Nephron progenitor cell (in vitro differentiated cells): ENCODE measurements at regions not wholly inside any gene's neighbourhood (a gene's known extent, or its start where the extent isn't known, plus 50 kb on each side); places are given as distances from the start of the nearest gene placed in this dataset.

Source experiments
- DNase-seq: peaks from one replicate; pipeline ENCODE4 v3.0.0; 2021
- H3K27ac Mint-ChIP-seq: 2 replicates; pipeline ENCODE4 v1.8.0; 2021; ENCODE audit warnings: mild to moderate bottlenecking, moderate library complexity, mixed read lengths
- H3K27me3 Mint-ChIP-seq: 2 replicates; pipeline ENCODE4 v1.8.0; 2021; ENCODE audit warnings: mild to moderate bottlenecking, low read depth, mixed read lengths; ENCODE audit not compliant: poor library complexity
- H3K36me3 Mint-ChIP-seq: 2 replicates; pipeline ENCODE4 v1.8.0; 2021; ENCODE audit warnings: low read depth, mixed read lengths
- H3K4me1 Mint-ChIP-seq: 2 replicates; pipeline ENCODE4 v1.8.0; 2021; ENCODE audit warnings: mixed read lengths
- H3K4me3 Mint-ChIP-seq: 2 replicates; pipeline ENCODE4 v1.8.0; 2021; ENCODE audit warnings: mild to moderate bottlenecking, moderate library complexity, mixed read lengths
- H3K9me3 Mint-ChIP-seq: 2 replicates; pipeline ENCODE4 v1.8.0; 2021; ENCODE audit warnings: mild to moderate bottlenecking, moderate library complexity, mixed read lengths
- TF ChIP-seq, protein P1 (sequence below): fragments of 200-600 bp; sonication (generic); IDR thresholded peaks from 2 replicates; pipeline ENCODE4 v1.5.0; 2021; ENCODE audit warnings: antibody characterized with exemption

DNA sequence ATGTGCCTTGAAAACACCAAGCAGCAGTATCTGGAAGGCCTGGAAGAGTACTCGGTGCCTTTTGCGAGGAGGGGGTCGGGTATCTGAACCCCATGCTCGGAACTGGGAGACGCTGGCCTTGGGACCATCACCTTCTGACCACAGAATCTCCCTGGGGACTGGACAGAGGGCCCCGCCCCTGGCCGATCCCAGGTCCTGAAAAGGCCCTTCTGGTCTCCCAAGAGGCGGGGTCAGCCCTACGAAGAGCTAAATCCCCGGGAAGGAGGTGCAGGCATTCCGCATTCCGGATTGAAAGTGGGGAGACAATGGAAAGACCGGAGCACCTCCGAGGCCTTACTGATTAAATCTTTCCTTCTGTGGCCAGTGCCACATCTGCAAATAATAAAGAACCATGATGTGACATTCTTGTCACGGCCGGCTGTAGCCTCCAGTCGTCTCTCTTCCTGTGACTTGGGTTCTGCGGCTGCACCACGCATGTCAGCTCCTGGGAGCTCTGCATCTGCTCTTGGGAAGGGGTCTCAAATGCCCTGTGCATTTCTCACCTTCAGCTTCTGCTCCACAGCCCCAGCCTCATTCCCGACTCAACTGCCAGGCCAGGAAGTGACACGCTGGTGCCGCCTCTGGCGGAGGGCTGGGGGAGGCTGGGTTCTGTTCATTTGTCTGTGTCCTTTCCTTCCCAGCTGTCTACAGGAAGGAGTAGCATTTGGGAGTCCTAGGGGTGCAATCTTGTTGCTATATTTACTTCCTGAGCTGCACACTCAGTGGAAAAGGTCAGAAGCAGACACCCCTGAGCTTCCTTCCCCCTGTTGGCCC is 173.5 kb downstream of the KLF13 start:
- H3K9me3 Mint-ChIP-seq = no peaks in the 10 kb centered on the region
- TF ChIP-seq, protein P1, sequence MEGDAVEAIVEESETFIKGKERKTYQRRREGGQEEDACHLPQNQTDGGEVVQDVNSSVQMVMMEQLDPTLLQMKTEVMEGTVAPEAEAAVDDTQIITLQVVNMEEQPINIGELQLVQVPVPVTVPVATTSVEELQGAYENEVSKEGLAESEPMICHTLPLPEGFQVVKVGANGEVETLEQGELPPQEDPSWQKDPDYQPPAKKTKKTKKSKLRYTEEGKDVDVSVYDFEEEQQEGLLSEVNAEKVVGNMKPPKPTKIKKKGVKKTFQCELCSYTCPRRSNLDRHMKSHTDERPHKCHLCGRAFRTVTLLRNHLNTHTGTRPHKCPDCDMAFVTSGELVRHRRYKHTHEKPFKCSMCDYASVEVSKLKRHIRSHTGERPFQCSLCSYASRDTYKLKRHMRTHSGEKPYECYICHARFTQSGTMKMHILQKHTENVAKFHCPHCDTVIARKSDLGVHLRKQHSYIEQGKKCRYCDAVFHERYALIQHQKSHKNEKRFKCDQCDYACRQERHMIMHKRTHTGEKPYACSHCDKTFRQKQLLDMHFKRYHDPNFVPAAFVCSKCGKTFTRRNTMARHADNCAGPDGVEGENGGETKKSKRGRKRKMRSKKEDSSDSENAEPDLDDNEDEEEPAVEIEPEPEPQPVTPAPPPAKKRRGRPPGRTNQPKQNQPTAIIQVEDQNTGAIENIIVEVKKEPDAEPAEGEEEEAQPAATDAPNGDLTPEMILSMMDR = no peak
- peak overlapping the region; percentile 88 for H3K27ac Mint-ChIP-seq

DNA sequence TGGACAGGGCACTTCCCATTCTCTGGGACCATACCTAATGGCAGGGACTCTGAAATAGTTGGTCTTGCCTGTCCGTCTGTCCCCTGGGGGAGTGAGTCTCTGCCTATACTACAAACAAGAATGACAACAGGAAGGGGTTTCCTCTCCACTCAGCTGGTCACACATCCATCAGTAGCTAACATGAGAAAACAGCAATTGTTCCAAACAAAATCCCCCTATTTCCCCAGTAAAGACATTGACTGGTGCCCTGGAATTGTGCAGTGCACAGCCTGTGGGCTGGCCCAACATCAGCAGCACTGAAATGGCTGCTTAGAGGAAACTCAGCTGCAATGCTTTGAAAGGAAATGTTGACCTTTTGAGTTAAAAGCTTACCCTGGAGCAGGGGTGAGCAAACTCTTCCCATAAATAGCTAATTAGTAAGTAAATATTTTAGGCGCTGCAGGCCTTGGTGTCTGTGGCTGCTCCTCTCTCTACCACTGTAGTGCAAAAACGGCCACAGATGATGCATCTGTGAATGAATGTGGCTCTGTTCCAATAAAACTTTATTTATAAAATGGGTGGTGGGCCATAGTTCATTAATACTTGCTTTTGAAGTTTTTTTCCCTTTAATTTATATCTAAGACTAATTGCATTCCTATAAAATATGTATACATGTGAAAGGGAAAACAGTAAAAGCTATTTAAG is 174.3 kb downstream of the KLF13 start:
- TF ChIP-seq, protein P1 = no peak
- DNase-seq = no peak
- Mint-ChIP-seq H3K4me1 (peaks cover 10% of the 10 kb centered on the region), H3K9me3 (no peaks in the 10 kb centered on the region), H3K27ac (peak overlapping the region; percentile 88), H3K36me3 (no peaks in the 10 kb centered on the region), H3K4me3 (no peak overlapping the region), H3K27me3 (peaks cover 7% of the 10 kb centered on the region)

More for the DNA sequence above, 173.5 kb downstream of the KLF13 start:
- H3K4me1 Mint-ChIP-seq = peaks cover 10% of the 10 kb centered on the region
- DNase-seq = no peak
- H3K36me3 Mint-ChIP-seq = no peaks in the 10 kb centered on the region
- no peak overlapping the region for H3K4me3 Mint-ChIP-seq
- peaks cover 4% of the 10 kb centered on the region for H3K27me3 Mint-ChIP-seq

DNA sequence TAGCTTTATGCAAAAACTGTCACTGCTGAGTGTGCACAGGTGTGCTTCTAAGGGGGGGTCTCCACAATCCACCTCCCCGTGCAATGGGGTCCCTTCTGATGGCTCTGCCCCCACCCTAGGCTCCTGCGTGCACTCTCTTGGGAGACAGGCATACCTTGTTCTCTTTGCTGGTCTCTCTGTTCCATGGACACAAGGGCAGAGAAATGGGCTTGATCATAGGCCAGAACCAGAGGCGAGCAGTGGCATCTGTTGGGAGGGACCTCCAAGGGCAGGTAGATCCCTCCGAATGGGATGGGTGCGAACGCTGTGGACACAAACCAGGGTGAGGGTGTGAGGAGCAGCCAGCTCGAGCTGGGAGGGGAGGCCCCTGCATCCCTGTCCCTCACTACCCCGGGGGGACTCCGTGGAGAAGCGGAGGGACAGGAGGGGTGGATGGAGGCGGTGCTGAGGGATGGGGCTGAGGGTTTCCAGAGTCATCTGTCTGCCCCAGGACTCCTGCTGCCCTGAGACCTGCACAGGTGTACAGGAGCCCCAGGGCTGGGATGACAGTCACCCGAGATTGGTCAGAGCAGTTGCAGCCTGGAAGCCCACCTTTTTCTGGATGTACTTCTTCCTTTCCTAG is 175.0 kb downstream of the KLF13 start:
- Mint-ChIP-seq H3K4me1 (peaks cover 10% of the 10 kb centered on the region), H3K9me3 (no peaks in the 10 kb centered on the region), H3K4me3 (no peak overlapping the region), H3K36me3 (no peaks in the 10 kb centered on the region), H3K27me3 (peaks cover 7% of the 10 kb centered on the region), H3K27ac (no peak overlapping the region)
- TF ChIP-seq, protein P1 = no peak
- DNase-seq = no peak

DNA sequence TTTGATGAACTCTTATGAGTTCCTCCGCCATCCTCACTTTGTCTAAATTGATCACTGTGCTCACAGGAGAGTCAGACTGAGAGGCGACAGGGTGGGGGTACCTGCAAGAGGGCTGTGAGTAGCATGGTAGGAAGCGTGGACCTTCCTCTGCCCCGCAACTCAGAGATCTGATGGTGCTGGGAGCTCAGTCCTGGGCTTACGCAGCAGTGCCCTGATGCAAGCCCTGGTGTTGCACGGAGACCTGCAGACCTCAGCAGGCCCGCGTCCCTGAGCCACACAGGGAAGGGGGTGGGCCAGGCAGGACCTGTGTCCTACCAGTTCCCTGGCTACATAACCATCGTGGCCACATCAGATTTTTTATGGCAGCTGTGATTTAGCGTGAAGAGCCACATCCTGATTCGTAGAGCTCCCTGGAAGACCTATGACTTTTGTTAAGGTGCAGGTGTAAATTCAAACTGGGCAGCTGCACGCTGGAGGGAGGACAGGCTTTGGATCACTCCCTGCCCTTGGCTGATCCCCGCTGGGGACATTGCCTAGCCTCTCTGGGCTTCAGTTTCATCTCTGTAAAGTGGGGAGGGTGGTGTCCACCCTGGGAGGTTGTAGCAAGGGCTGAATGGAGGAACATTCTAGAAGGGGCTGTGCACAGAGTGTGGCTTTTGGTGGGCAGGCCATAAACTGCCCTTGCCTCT is 176.1 kb downstream of the KLF13 start:
- peaks cover 7% of the 10 kb centered on the region for H3K27me3 Mint-ChIP-seq
- TF ChIP-seq, protein P1 = no peak
- H3K4me1 Mint-ChIP-seq = peaks cover 10% of the 10 kb centered on the region
- H3K36me3 Mint-ChIP-seq = no peaks in the 10 kb centered on the region
- no peak overlapping the region for H3K4me3 Mint-ChIP-seq
- peaks cover under 1% of the 10 kb centered on the region for H3K9me3 Mint-ChIP-seq
- no peak for DNase-seq
- H3K27ac Mint-ChIP-seq = no peak overlapping the region

DNA sequence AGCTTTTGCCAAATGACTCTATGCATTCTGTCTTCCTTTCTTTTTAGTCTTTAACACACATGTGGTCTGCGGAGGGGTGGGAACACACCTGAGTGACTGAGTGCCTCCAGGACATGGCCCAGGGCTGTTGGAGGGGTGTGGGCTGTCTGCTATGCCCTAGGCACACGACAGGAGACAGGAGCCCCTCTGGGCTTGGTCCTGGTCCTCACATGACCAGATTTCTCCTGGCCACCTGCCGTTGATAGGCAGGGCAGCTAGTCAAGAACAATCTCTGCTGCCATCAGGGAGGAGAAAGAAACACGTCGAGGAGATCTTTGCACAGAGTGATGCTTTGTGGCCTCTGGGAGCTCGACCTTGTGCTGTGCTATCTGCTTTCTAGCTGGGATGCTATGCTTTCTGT is 176.6 kb downstream of the KLF13 start:
- H3K27ac Mint-ChIP-seq = no peak overlapping the region
- H3K9me3 Mint-ChIP-seq = peaks cover 6% of the 10 kb centered on the region
- no peak overlapping the region for H3K4me3 Mint-ChIP-seq
- peaks cover 10% of the 10 kb centered on the region for H3K27me3 Mint-ChIP-seq
- TF ChIP-seq, protein P1 = no peak
- H3K36me3 Mint-ChIP-seq = no peaks in the 10 kb centered on the region
- H3K4me1 Mint-ChIP-seq = peaks cover 10% of the 10 kb centered on the region
- no peak for DNase-seq
